ENCODE measurements at regions not wholly inside any gene's neighbourhood (a gene's known extent, or its start where the extent isn't known, plus 50 kb on each side); places are given as distances from the start of the nearest gene placed in this dataset.

- H3K9me3 ChIP-seq (ENCODE audit: insufficient read depth, low read length), result 0 out of 2 replicates have a peak, but pooled peaks cover under 1% of the 10 kb centered on the region
- H3K27me3 ChIP-seq (ENCODE audit: low read length), result no peaks in the 10 kb centered on the region
- no peak overlapping the region for H3K27ac ChIP-seq (ENCODE audit: low read depth, low read length)
- H4K20me1 ChIP-seq (ENCODE audit: low read depth, low read length), result no peaks in the 10 kb centered on the region
- H3K79me2 ChIP-seq (ENCODE audit: insufficient read depth, low read length), result no peaks in the 10 kb centered on the region
- H2AFZ ChIP-seq (ENCODE audit: low read depth, low read length, severe bottlenecking), result no peak overlapping the region
- H3K4me3 ChIP-seq (ENCODE audit: insufficient read depth, low read length, poor library complexity, severe bottlenecking), result no peak overlapping the region
- H3F3A ChIP-seq (ENCODE audit: insufficient read depth), result no peaks in the 10 kb centered on the region
- H3K4me2 ChIP-seq (ENCODE audit: low read depth, low read length, poor library complexity, severe bottlenecking), result no peak overlapping the region
- no peak for TF ChIP-seq EZH2phosphoT487 (conservative IDR thresholded peaks at IDR 0.05; ENCODE audit: low read length)
- TF ChIP-seq CTCF (IDR thresholded peaks at IDR 0.05; ENCODE audit: insufficient read depth, low read length, poor library complexity, severe bottlenecking), result no peak
- no peaks in the 10 kb centered on the region for H3K36me3 ChIP-seq (ENCODE audit: low read length)
- no peak overlapping the region for H3K9ac ChIP-seq (ENCODE audit: low read length)
- no peaks in the 10 kb centered on the region for H3K9me2 ChIP-seq (replicated peaks; ENCODE audit: insufficient read depth, low read length)
These were observed 1005.8 kb upstream of the ATXN8OS start for GRCh38 chr13:69101841-69102240.

GRCh38 chr13:69094485-69094884, 1013.1 kb upstream of the ATXN8OS start:
- Histone ChIP-seq H3K9me2 (replicated peaks; ENCODE audit: insufficient read depth, low read length) (no peaks in the 10 kb centered on the region), H4K20me1 (ENCODE audit: low read depth, low read length) (no peaks in the 10 kb centered on the region), H3K4me2 (ENCODE audit: low read depth, low read length, poor library complexity, severe bottlenecking) (no peak overlapping the region), H2AFZ (ENCODE audit: low read depth, low read length, severe bottlenecking) (no peak overlapping the region), H3K27ac (ENCODE audit: low read depth, low read length) (no peak overlapping the region), H3F3A (ENCODE audit: insufficient read depth) (no peaks in the 10 kb centered on the region), H3K36me3 (ENCODE audit: low read length) (no peaks in the 10 kb centered on the region), H3K9me3 (ENCODE audit: insufficient read depth, low read length) (no peaks in the 10 kb centered on the region), H3K79me2 (ENCODE audit: insufficient read depth, low read length) (no peaks in the 10 kb centered on the region), H3K9ac (ENCODE audit: low read length) (no peak overlapping the region), H3K27me3 (ENCODE audit: low read length) (no peaks in the 10 kb centered on the region), H3K4me3 (ENCODE audit: insufficient read depth, low read length, poor library complexity, severe bottlenecking) (no peak overlapping the region)
- TF ChIP-seq CTCF (IDR thresholded peaks at IDR 0.05; ENCODE audit: insufficient read depth, low read length, poor library complexity, severe bottlenecking) (no peak), EZH2phosphoT487 (conservative IDR thresholded peaks at IDR 0.05; ENCODE audit: low read length) (no peak)

DNA sequence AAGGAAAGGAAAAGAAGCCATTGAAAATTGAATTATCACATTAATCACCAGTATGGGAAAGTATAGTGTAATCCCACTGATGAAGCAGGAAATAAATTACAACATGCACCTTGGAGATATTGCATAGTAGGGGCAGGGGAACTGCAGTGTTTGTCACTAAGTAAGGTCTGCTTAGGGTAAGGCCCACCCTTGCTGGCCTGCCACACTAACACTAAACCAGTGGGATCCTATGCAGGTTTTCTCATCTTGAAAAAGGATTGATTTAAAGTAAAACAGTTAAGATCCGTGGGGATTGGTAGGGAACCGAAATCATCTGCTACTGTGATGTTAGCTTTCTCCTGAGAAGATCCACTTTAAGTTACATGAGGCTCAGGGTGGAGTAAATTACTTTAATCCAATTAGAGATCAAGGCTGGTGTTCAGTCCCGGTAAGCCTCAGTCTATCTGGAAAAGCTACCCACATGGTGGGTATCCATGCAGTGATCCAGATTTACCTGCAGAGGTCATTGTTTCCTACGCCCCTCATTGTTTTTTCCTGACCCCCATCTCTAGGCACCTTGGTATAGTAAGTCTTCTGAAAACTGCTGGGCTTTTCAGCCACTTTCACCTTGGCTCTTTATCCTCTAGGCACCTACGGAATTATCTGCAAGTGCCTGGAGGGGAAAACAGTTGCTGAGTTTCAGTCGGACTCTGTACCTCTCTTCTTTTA, 1014.9 kb upstream of the ATXN8OS start:
- Histone ChIP-seq H2AFZ (ENCODE audit: low read depth, low read length, severe bottlenecking) (peak overlapping the region; percentile 68), H3K9me3 (ENCODE audit: insufficient read depth, low read length) (no peaks in the 10 kb centered on the region), H3K9me2 (replicated peaks; ENCODE audit: insufficient read depth, low read length) (no peaks in the 10 kb centered on the region), H4K20me1 (ENCODE audit: low read depth, low read length) (no peaks in the 10 kb centered on the region), H3K4me3 (ENCODE audit: insufficient read depth, low read length, poor library complexity, severe bottlenecking) (no peak overlapping the region), H3K27me3 (ENCODE audit: low read length) (no peaks in the 10 kb centered on the region), H3K36me3 (ENCODE audit: low read length) (no peaks in the 10 kb centered on the region), H3K27ac (ENCODE audit: low read depth, low read length) (no peak overlapping the region), H3K4me2 (ENCODE audit: low read depth, low read length, poor library complexity, severe bottlenecking) (no peak overlapping the region), H3F3A (ENCODE audit: insufficient read depth) (no peaks in the 10 kb centered on the region), H3K9ac (ENCODE audit: low read length) (no peak overlapping the region), H3K79me2 (ENCODE audit: insufficient read depth, low read length) (no peaks in the 10 kb centered on the region)
- TF ChIP-seq CTCF (IDR thresholded peaks at IDR 0.05; ENCODE audit: insufficient read depth, low read length, poor library complexity, severe bottlenecking) (peak; percentile 11), EZH2phosphoT487 (conservative IDR thresholded peaks at IDR 0.05; ENCODE audit: low read length) (no peak)
